ACC112 (cell line): ENCODE measurements at regions not wholly inside any gene's neighbourhood (a gene's known extent, or its start where the extent isn't known, plus 50 kb on each side); places are given as distances from the start of the nearest gene placed in this dataset.

ENCODE experiments used
- H2AFZ ChIP-seq: fragments of 200-600 bp; sonication (generic); one replicate; pipeline ENCODE4 v1.6.0; 2017; ENCODE audit warnings: antibody characterized with exemption, low read length; ENCODE audit not compliant: unreplicated experiment
- H3K27ac ChIP-seq: fragments of 200-600 bp; sonication (generic); 2 replicates; pipeline ENCODE4 v1.5.1; 2014; ENCODE audit warnings: low read depth, mild to moderate bottlenecking, antibody characterized with exemption, low read length, moderate library complexity
- H3K27me3 ChIP-seq: fragments of 200-600 bp; sonication (generic); 2 replicates; pipeline ENCODE4 v1.6.1; 2014; ENCODE audit warnings: mild to moderate bottlenecking, antibody characterized with exemption, low read length, moderate library complexity, mixed read lengths; ENCODE audit not compliant: insufficient read depth
- H3K36me3 ChIP-seq: fragments of 200-600 bp; sonication (generic); 2 replicates; pipeline ENCODE4 v1.6.1; 2016; ENCODE audit warnings: mild to moderate bottlenecking, antibody characterized with exemption, low read length, moderate library complexity, mixed read lengths; ENCODE audit not compliant: insufficient read depth
- H3K4me1 ChIP-seq: fragments of 200-600 bp; sonication (generic); one replicate; pipeline ENCODE4 v1.6.1; 2016; ENCODE audit warnings: low read length, mixed read lengths; ENCODE audit not compliant: insufficient read depth, unreplicated experiment, control insufficient read depth
- H3K4me3 ChIP-seq: fragments of 200-600 bp; sonication (generic); 2 replicates; pipeline ENCODE4 v1.5.1; 2014; ENCODE audit warnings: mild to moderate bottlenecking, low read depth, low read length
- H3K79me2 ChIP-seq: fragments of 200-600 bp; sonication (generic); one replicate; pipeline ENCODE4 v1.6.0; 2016; ENCODE audit warnings: low read length; ENCODE audit not compliant: control insufficient read depth, unreplicated experiment, insufficient read depth

DNA sequence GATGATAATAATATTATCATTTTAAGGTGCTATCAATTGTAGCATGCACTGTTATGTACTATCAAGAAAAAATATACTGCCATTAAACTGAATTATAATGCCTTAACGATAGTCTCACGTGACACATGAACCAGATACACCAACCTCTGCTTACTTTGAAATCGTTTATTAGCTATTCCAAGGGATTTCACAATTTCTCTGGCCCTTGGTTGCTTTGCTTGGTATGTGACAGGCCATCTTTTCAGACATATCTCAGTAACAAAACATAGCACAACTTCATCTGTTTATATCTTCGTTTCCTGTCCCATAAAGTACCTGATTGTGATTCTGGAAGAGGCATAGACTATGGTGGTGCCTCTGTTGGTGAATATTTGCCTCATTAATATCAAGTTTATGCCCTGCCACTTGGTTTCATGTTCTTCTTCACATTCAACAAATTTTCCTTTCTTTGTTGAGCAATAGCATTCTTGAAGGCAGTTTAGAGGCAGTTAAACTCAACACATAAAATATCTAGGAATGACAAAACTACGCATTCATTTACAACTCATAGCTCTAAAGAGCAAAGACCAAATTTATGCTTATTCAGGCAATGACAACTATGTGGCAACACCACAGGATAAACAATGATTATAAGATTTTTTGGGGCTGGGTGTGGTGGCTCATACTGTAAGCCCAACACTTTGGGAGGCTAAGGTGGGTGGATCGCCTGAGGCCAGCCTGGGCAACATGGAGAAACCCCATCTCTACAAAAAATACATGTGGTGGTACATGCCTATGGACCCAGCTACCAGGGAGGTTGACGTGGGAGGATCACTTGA, 84.3 kb downstream of the MCFD2 start:
- Histone ChIP-seq H3K79me2 (peaks cover 33% of the 10 kb centered on the region), H2AFZ (peak overlapping the region; percentile 95), H3K4me1 (peaks cover 69% of the 10 kb centered on the region), H3K36me3 (peaks cover 33% of the 10 kb centered on the region), H3K27ac (peak overlapping the region; percentile 98), H3K4me3 (peak overlapping the region; percentile 47; the same call in 1 of the 2 replicates), H3K27me3 (no peaks in the 10 kb centered on the region)

GRCh38 chr2:46829231-46829995, 86.2 kb downstream of the MCFD2 start:
- Histone ChIP-seq H3K4me3 (no peak overlapping the region), H3K27me3 (no peaks in the 10 kb centered on the region), H3K36me3 (peaks cover 33% of the 10 kb centered on the region), H3K4me1 (peaks cover 75% of the 10 kb centered on the region), H3K79me2 (peaks cover 33% of the 10 kb centered on the region), H2AFZ (no peak overlapping the region), H3K27ac (peak overlapping the region; percentile 98)

DNA sequence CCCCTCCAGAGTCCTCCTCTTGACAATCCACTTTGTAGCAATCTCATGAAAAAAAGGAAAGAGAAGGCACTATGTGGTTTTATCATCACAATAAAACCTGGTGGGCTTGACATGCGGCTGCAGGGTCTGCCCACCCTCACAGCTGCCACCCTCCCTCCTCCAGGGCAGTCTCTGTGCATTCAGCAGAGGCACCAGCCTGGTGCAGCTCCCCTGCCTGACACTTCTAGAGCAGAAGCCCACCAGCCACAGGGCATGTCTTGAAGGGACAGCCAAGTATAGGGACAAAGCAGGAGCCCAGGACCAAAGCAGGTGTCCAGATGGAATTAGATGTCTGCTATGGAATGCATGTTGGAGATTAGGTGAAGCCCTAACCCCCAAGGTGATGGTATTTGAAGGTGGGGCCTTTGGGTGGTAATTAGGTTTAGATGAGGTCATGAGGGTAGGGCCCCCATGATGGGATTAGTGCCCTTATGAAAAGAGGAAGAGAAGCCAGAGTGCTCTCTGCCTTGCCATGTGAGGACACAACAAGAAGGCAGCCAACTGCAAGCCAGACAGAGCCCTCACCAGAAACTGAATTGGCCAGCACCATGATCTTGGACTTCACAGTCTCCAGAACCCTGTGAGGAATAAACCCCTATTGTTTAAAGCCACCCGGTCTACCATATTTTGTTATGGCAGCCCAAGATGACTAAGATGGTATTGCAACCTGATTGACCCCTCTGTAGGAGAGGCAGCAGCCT, 86.9 kb downstream of the MCFD2 start:
- Histone ChIP-seq H3K27me3 (no peaks in the 10 kb centered on the region), H3K4me1 (peaks cover 77% of the 10 kb centered on the region), H2AFZ (no peak overlapping the region), H3K4me3 (peak overlapping the region; percentile 62), H3K36me3 (peaks cover 29% of the 10 kb centered on the region), H3K79me2 (peaks cover 33% of the 10 kb centered on the region), H3K27ac (peak overlapping the region; percentile 98)

- H3K27ac ChIP-seq, result peak overlapping the region; percentile 98
Observed at GRCh38 chr2:46828135-46828438, 87.5 kb downstream of the MCFD2 start.

DNA sequence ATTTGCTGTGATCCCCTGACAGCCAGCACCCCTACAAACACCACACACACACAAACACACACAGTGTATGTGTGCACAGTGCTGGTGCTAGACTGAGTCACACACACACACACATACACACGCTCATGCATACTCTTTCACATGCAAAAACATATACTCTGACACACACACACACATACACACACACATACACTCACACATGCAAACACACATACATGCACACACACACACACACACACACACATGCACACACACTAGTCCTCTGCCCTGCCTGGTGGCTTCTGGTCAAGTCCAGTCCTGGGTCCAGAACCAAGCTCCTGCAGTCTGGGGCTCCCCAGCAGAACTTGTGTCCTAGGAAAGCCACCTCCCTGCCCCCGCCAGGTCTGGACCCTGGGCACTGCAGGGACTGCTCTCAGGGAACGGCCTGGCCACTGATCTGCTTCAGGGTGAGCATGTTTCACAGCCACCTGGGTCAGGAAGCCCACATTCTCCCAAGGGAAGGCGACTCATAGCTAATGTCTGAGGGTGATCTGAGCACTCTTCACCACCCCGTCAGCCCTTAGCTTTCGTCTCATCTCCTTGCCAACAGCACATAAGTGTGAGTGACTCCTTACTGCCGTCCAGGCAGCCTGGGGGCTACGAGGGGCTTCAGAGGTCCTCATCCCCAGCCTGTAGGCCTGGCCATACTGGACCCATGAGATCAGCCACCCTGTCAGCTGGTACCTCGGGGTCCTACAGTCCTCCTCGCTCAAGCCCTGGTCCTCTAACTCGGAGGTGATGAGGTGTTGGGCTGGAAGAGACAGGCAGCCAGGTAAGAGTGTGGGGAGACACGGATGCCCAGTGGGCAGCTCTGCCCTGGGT, 88.1 kb downstream of the MCFD2 start:
- H3K4me3 ChIP-seq, result peak overlapping the region; percentile 62
- H3K36me3 ChIP-seq, result peaks cover 17% of the 10 kb centered on the region
- no peak overlapping the region for H2AFZ ChIP-seq
- peaks cover 77% of the 10 kb centered on the region for H3K4me1 ChIP-seq
- peak overlapping the region; percentile 98 for H3K27ac ChIP-seq
- no peaks in the 10 kb centered on the region for H3K27me3 ChIP-seq
- peaks cover 29% of the 10 kb centered on the region for H3K79me2 ChIP-seq

More at GRCh38 chr2:46828135-46828438, 87.5 kb downstream of the MCFD2 start:
- Histone ChIP-seq H3K4me3 (peak overlapping the region; percentile 62), H3K36me3 (peaks cover 23% of the 10 kb centered on the region), H3K4me1 (peaks cover 77% of the 10 kb centered on the region), H3K79me2 (peaks cover 33% of the 10 kb centered on the region), H2AFZ (no peak overlapping the region), H3K27me3 (no peaks in the 10 kb centered on the region)

- Histone ChIP-seq H3K4me3 (no peak overlapping the region), H3K4me1 (peaks cover 72% of the 10 kb centered on the region), H3K27ac (peak overlapping the region; percentile 98), H2AFZ (no peak overlapping the region), H3K36me3 (peaks cover 13% of the 10 kb centered on the region; the same call in 1 of the 2 replicates), H3K79me2 (peaks cover 25% of the 10 kb centered on the region), H3K27me3 (no peaks in the 10 kb centered on the region)
Observed at GRCh38 chr2:46826569-46827245, 88.9 kb downstream of the MCFD2 start.

DNA sequence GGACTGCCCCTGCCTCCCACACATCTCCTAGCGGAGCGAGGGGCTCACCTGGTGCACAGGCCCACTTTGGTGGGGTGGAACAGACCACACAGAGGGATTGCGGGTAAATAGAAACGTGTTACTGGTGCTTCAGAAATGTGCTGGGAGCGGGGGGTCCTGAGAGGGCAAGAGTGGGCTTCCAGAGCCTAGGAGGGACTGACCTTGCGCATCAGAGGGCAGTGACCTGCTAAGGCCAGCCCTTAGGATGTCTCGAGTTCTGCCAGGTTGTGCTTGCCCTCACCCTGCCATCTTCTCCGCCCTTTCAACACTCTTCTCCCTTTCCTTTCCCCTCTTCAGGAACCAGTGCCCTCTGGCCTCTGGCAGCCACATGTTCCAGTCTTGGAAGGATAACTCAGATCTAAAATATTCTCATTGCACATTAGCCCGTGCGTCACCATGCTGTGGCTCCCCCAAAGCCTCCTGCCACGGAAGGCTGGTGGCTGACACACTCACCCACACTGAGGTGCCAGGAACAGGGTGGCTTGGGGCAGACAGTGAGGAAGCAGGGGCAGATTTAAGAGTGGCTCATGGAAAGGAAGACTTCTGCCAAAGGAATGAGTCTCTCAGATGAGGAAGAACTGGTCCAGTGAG, 89.6 kb downstream of the MCFD2 start:
- peaks cover 13% of the 10 kb centered on the region; the same call in 1 of the 2 replicates for H3K36me3 ChIP-seq
- peaks cover 25% of the 10 kb centered on the region for H3K79me2 ChIP-seq
- H3K27ac ChIP-seq, result peak overlapping the region; percentile 98
- H3K4me3 ChIP-seq, result no peak overlapping the region
- H3K4me1 ChIP-seq, result peaks cover 66% of the 10 kb centered on the region
- no peaks in the 10 kb centered on the region for H3K27me3 ChIP-seq
- H2AFZ ChIP-seq, result no peak overlapping the region

DNA sequence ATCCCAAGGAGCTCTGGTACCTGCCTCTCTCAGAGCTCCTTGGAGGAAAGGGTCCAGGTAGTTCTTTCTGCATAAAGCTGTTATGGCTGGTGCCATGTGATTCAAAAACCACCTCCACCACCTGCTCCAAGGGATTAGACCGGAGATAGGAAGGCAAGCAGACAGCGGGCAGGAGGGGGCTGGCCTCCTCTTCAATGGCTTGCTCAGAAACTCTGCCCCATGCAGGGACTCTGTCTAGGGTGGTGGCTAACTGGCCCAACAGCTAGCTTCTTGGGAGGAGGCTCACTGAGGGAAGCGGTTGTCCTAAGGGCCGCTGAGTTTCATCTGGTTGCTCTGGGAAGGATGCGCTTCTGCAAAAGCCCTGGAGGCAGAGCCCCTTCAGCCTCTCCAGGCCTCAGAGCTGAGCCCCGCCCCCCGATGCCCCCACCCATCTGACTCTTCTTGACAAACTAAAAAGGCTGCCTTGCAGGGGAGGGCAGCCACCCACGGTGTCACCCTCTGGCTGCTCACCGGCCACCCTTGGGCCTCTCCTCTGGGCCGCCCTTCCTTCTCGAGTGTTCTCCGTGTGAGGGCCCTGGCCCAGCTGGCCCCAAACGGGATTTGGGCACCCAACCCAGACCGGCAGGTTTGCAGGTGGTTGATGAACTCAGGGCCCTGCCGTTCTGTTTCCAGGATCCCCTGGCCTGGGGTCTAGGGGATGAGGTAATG, 90.2 kb downstream of the MCFD2 start:
- H2AFZ ChIP-seq, result no peak overlapping the region
- no peak overlapping the region for H3K4me3 ChIP-seq
- H3K27ac ChIP-seq, result peak overlapping the region; percentile 98
- H3K4me1 ChIP-seq, result peaks cover 59% of the 10 kb centered on the region
- peaks cover 8% of the 10 kb centered on the region; the same call in 1 of the 2 replicates for H3K36me3 ChIP-seq
- H3K79me2 ChIP-seq, result peaks cover 25% of the 10 kb centered on the region
- H3K27me3 ChIP-seq, result no peaks in the 10 kb centered on the region

GRCh38 chr2:46824611-46825010, 91.0 kb downstream of the MCFD2 start:
- Histone ChIP-seq H3K79me2 (peaks cover 19% of the 10 kb centered on the region), H3K27me3 (no peaks in the 10 kb centered on the region), H2AFZ (no peak overlapping the region), H3K27ac (peak overlapping the region; percentile 98), H3K4me3 (no peak overlapping the region), H3K4me1 (peaks cover 51% of the 10 kb centered on the region), H3K36me3 (no peaks in the 10 kb centered on the region)
